Anterior cingulate cortex (tissue), 58 donors: ENCODE measurements at regions not wholly inside any gene's neighbourhood (a gene's known extent, or its start where the extent isn't known, plus 50 kb on each side); places are given as distances from the start of the nearest gene placed in this dataset.
"Not testable (repeated sequence)": the region's sequence is repeated elsewhere in the genome, so short reads cannot be mapped to it uniquely, and the experiment has no call there.

Experiments used
- DNase-seq, 58 donors: peaks; one replicate each; lab custom pipeline; 2025; lab: John Stamatoyannopoulos, UW

- not testable (repeated sequence) for DNase-seq
Observed at GRCh38 chr2:89947208-89947815, 1255.8 kb downstream of the RPIA start.

GRCh38 chr2:89948102-89948501 is 1256.6 kb downstream of the RPIA start:
- DNase-seq: not testable (repeated sequence)

- DNase-seq: not testable (repeated sequence)
Observed at GRCh38 chr2:89950807-89951206, 1259.3 kb downstream of the RPIA start.

- not testable (repeated sequence) for DNase-seq
Observed at GRCh38 chr2:89957236-89957635, 1265.8 kb downstream of the RPIA start.

GRCh38 chr2:89959729-89960378 is 1268.4 kb downstream of the RPIA start:
- DNase-seq: not testable (repeated sequence)

- DNase-seq: not testable (repeated sequence)
Observed at GRCh38 chr2:89960570-89960969, 1269.1 kb downstream of the RPIA start.

GRCh38 chr2:89968567-89968966 is 1277.1 kb downstream of the RPIA start:
- DNase-seq: not testable (repeated sequence)

- DNase-seq: not testable (repeated sequence)
Observed at GRCh38 chr2:89969190-89969589, 1277.7 kb downstream of the RPIA start.

GRCh38 chr2:89973849-89974248 is 1282.4 kb downstream of the RPIA start:
- DNase-seq: peak in 2 of 58 donors; percentile 2 to 3

GRCh38 chr2:89979826-89980537 is 1288.5 kb downstream of the RPIA start:
- not testable (repeated sequence) for DNase-seq

- DNase-seq: not testable (repeated sequence)
Observed at GRCh38 chr2:89982246-89982645, 1290.8 kb downstream of the RPIA start.

- not testable (repeated sequence) for DNase-seq
Observed at GRCh38 chr2:89985650-89986049, 1294.2 kb downstream of the RPIA start.

- DNase-seq: not testable (repeated sequence)
Observed at GRCh38 chr2:89986532-89986931, 1295.1 kb downstream of the RPIA start.

- DNase-seq: not testable (repeated sequence)
Observed at GRCh38 chr2:89996779-89997178, 1305.3 kb downstream of the RPIA start.

GRCh38 chr2:90004553-90004952 is 1313.1 kb downstream of the RPIA start:
- DNase-seq: not testable (repeated sequence)

- not testable (repeated sequence) for DNase-seq
Observed at GRCh38 chr2:90010442-90011100, 1319.1 kb downstream of the RPIA start.

GRCh38 chr2:90011101-90011443 is 1319.6 kb downstream of the RPIA start:
- DNase-seq: not testable (repeated sequence)

- DNase-seq: not testable (repeated sequence)
Observed at GRCh38 chr2:90019908-90020307, 1328.4 kb downstream of the RPIA start.

GRCh38 chr2:90021234-90021633 is 1329.8 kb downstream of the RPIA start:
- DNase-seq: not testable (repeated sequence)

GRCh38 chr2:90027231-90027643 is 1335.8 kb downstream of the RPIA start:
- not testable (repeated sequence) for DNase-seq
